ENCODE measurements at regions not wholly inside any gene's neighbourhood (a gene's known extent, or its start where the extent isn't known, plus 50 kb on each side); places are given as distances from the start of the nearest gene placed in this dataset.

DNA sequence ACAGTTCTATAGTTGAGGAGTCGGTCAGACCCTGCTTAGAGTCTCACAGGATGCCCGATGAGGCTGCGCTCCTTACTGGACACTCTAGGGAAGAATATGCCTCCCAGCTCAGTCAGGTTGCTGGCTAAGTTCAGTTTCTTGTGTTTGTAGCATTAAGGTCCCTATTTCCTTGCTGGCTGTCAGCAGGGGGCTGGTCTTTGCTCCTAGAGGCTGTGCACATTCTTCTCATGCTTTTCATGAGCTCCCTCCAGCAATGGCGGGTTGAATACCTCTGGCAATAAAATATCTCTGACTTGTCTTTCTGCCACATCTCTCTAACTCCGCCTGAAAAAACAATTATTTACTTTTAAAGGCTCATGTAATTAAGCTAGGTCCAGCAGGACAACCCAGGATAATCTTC lies 79.4 kb upstream of the DNAJC10 start:
- TF ChIP-seq, protein P1, sequence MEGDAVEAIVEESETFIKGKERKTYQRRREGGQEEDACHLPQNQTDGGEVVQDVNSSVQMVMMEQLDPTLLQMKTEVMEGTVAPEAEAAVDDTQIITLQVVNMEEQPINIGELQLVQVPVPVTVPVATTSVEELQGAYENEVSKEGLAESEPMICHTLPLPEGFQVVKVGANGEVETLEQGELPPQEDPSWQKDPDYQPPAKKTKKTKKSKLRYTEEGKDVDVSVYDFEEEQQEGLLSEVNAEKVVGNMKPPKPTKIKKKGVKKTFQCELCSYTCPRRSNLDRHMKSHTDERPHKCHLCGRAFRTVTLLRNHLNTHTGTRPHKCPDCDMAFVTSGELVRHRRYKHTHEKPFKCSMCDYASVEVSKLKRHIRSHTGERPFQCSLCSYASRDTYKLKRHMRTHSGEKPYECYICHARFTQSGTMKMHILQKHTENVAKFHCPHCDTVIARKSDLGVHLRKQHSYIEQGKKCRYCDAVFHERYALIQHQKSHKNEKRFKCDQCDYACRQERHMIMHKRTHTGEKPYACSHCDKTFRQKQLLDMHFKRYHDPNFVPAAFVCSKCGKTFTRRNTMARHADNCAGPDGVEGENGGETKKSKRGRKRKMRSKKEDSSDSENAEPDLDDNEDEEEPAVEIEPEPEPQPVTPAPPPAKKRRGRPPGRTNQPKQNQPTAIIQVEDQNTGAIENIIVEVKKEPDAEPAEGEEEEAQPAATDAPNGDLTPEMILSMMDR (IDR thresholded peaks at IDR 0.05) = no peak
- no peak for TF ChIP-seq POLR2A (IDR thresholded peaks at IDR 0.05)
